ENCODE measurements at regions not wholly inside any gene's neighbourhood (a gene's known extent, or its start where the extent isn't known, plus 50 kb on each side); places are given as distances from the start of the nearest gene placed in this dataset.
"Not testable (repeated sequence)": the region's sequence is repeated elsewhere in the genome, so short reads cannot be mapped to it uniquely, and the experiment has no call there.

DNA sequence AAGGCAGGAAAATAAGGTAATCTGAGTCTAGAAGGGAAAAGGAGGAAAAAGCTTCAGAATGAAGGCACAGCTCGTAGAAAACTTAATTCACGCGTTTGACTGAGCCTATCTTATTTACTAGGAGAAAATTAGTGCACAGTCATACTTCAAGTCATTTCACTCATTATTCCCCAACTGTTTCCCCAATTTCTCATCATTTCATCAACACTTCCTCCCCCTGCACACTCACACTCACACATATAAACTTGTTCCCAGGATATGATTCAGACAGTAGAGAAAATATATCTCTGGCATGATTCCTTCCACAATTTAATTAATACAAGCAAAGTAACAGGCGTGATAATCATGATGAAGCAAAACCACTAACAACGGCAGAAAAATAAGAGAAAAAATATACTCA is 94.5 kb upstream of the F13A1 start:
- DNase-seq (ENCODE audit: low spot score): no peak

DNA sequence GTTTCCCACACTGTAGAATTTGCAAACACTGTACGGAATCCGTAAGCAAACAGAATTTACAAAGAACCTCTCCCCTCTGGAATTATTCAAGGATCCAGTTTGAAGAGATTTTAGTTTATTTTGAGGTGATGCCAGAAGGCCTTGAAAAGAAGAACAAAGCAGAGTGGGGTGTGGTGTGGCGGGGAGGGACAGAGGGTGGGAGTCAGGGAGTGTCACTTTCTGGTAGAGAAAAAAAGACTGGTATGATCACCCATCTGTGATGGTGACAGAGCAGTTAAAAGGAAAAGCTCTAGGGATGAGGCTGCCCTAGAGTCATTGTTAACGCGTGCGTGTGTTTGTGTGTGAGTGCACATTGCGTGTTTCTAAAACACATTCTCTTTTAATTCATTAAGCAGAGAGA is 97.0 kb upstream of the F13A1 start:
- DNase-seq (ENCODE audit: low spot score): no peak

DNA sequence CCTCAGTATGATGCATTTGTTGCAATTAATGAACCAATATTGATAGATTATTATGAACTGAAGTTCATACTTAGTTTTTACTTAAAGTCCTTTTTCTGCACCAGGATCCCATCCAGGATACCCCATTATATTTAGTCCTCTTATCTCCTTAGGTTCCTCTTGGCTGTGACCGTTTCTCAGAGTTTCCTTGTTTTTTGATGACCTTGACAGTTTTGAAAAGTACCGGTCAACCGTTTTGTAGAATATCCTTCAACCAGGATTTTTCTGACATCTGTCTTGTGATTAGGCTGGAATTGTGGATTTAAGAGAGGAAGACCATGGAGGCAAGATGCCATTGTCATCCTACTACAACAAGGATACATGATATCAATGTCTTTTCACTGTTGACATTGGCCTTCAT is 98.0 kb upstream of the F13A1 start:
- DNase-seq (ENCODE audit: low spot score): no peak

GRCh38 chr6:6420107-6420506 is 99.6 kb upstream of the F13A1 start:
- no peak for DNase-seq (ENCODE audit: low spot score)

DNA sequence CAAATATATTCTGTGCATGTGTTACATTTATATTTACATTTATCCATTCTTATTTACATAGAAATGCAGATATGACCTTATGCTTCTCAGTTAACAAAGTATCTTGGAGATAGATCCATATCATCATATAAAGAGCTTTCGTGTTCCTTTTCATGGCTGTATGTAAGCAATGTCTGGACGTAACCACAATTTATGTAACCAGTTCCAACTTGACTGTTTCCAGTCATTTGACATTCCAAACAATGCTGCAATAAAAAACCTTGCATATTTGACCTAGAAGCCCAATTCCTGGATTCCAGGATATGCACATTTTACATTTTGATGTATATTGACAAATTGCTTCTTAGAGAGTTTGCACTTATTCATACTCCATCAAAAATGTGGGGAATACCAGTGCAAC is 113.7 kb upstream of the F13A1 start:
- no peak for DNase-seq (ENCODE audit: low spot score)

- no peak for DNase-seq (ENCODE audit: low spot score)
These were observed 114.3 kb upstream of the F13A1 start for GRCh38 chr6:6434723-6435122.

- DNase-seq (ENCODE audit: low spot score): no peak
These were observed 115.9 kb upstream of the F13A1 start for GRCh38 chr6:6436366-6436765.

DNA sequence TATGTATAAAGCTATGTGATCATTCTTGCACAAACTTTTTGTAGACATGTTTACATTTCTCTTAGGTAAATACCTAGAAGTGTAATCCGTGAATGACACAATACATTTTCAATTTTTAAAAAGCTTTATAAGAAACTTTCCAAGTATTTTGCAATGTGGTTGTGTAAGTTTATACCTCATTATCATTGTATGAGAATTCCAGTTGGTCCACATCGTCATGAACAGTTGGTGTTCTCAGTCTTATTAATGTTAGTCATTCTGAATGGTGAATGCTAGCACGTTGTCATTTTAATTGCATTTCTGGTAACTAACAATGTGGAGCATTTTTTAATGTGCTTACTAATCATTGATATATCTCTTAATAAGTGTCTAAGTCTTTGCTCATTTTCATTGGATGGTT is 116.5 kb upstream of the F13A1 start:
- DNase-seq (ENCODE audit: low spot score): no peak

GRCh38 chr6:6438286-6438685 is 117.8 kb upstream of the F13A1 start:
- no peak for DNase-seq (ENCODE audit: low spot score)

DNA sequence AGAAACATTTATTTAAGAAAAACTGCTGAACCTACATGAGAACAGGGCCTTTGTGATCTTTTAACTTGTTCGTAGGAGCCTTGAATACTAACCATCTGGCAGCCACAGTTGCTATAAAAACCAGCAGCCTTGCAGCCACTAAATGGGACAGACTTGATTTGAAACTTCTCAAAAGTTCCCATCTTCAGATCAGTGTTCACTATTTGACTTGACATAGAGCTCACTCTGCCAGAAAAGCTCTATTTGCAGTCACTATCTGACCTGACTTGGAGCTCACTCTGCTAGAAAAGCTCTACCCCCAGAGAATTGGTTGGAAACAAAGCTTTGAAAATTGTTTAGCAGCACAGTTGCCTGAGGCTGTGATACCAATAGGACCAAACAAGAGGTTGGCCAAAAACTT is 119.3 kb upstream of the F13A1 start:
- no peak for DNase-seq (ENCODE audit: low spot score)

DNA sequence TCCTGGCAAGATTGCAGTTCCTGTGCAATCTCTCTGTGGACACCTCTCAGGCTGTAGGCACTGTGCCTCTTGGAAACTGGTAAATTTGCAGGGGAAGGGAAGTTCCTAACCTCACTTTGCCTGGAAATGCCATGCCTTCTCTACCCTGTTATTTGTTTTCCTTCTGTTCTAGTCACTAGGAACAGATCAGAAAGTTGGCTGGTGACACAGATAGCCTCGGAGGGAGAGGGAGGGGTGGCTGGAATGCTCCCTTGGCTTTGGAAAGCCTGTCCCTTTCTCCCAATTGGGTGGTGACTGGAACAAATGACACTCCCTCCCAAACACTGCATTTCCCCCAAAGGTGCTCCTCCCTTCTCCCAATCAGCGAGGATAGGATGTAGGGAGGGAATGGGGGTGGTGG is 131.5 kb upstream of the F13A1 start:
- no peak for DNase-seq (ENCODE audit: low spot score)

GRCh38 chr6:6453186-6453585 is 132.7 kb upstream of the F13A1 start:
- DNase-seq (ENCODE audit: low spot score): no peak

DNA sequence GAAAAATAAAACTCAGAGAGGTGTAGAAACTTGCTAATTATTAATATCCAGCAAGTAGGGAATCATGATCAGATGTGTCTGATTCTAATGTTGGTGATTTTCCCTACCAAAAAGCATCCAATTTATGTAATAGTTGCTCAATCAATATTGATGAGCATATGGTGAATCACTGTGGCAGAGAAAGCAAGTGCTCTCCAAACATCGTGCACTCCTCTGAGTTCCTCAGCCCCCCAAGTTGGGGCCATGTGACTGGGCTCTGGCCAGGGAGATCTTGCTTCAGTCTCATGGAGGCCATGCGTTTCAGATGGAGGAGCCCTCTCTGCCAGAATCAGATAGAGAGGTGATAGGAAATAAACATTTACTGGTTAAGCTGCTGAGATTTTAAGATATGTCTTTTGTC is 133.2 kb upstream of the LY86 start:
- no peak for DNase-seq (ENCODE audit: low spot score)

DNA sequence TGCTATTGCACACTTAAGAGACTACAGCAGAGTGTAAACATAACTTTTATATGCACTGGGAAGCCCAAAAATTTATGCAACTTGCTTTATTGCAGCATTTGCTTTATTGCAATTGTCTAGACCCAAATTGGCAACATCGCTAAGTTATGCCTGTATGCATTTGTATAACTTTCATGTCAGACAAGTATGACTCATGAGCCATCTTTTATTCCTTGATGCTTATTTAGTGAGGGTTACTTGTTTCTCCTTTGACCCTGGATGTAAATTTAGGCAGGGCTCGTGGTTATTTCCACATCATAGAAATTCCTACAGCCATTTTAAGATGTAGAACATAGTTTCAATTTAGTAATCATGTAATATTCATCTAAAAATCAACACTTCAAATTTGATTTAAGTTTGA is 130.3 kb upstream of the LY86 start:
- no peak for DNase-seq (ENCODE audit: low spot score)

- not testable (repeated sequence) for DNase-seq (ENCODE audit: low spot score)
These were observed 128.6 kb upstream of the LY86 start for GRCh38 chr6:6459963-6460362.

DNA sequence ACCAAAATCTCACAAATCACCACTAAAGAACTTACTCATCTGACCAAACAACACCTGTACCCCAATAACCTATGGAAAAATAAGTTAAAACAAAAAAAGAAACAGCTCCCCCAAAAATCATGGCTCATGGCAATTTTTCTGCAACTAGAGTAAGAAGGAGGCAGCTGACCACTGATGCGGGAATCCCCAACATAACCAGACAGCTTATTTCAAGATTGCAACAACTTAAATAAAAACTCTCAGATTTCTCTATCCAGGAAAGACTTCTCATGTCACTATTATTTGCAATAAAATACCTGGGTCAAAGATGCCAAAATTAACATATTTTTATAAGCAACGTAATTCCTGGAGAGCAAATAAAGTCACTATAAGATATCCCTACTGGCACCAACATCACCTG is 128.1 kb upstream of the LY86 start:
- DNase-seq (ENCODE audit: low spot score): no peak

GRCh38 chr6:6461138-6461537 is 127.4 kb upstream of the LY86 start:
- no peak for DNase-seq (ENCODE audit: low spot score)

- DNase-seq (ENCODE audit: low spot score): no peak
These were observed 121.4 kb upstream of the LY86 start for GRCh38 chr6:6466967-6467761.

GRCh38 chr6:6469074-6469473 is 119.4 kb upstream of the LY86 start:
- DNase-seq (ENCODE audit: low spot score): no peak

DNA sequence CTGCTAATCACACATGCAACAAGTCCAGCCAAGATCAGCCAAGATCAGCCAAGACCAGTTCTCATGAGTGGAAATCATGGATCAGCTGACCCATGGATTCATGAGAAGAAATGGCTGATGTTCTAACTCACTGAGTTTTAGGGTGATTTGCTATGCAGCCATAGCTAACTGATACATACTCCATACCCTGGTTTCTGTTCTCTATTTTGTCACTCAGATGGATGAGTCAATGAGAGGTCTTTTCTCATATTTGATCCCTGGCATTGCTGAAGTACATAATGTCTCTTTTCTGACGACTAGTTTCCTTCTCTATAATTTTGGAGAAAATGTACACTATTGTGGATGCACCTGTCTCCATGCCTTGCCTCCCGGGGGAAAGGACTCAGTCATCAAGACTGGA is 118.4 kb upstream of the LY86 start:
- no peak for DNase-seq (ENCODE audit: low spot score)

- no peak for DNase-seq (ENCODE audit: low spot score)
These were observed 117.2 kb upstream of the LY86 start for GRCh38 chr6:6471276-6471675.

DNA sequence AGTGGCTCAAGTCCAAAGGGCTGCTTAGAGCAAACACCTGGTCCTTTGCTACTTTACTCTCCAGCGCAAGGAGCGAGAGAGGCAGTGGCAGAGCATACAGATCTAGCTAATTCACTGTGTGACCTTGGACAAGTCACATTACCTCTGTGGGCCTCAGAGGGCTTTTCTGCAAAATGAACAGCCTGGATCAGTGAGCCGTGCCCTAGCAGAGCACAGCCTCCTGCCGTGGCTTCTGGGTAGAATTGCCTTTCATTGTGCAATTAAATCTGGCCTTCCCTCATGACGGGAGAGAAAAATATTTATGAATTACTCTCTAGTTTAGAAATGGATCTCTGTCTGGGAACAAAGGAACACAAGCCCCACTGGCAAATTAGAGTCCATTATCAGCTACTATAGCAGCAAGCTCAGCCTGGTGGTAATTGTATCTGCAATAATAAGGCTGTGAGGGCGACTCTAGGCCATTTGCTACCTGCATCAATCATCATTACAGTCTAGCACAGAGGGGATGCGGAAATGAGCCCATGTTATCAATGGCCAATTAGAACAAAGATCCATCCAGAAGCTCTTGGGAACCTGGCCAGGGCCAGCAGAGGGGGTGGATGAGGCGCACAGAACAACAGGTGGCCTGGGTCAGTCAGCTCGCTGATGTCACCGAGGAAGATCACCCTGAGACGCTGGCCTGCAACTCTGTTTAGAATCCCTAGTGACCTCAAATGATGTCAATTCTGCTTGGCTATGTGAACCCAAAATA is 114.2 kb upstream of the LY86 start:
- DNase-seq (ENCODE audit: low spot score): no peak

DNA sequence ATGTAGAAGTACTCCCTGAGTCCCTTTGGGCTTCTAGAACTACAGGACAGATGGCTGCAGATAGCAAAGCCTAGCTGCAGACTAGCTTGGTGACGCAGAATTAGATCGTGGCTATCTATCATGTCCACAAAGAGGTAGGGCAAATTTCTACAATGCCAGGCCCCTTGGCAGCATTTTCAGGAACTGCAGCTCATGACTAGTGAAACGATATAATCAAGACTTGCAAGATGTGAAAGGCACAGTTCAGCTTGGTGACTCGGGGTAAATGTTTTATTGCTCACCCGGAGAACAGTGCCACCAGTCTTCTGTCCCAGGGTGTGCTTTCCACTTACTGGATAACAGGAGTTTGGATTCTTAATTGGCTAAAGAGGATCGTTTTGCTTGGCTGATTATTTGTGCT is 108.7 kb upstream of the LY86 start:
- no peak for DNase-seq (ENCODE audit: low spot score)

GRCh38 chr6:6482256-6482655 is 106.3 kb upstream of the LY86 start:
- no peak for DNase-seq (ENCODE audit: low spot score)

Data from iPS-NIHi11 (cell line).